LNCaP clone FGC (cell line): ENCODE measurements at regions not wholly inside any gene's neighbourhood (a gene's known extent, or its start where the extent isn't known, plus 50 kb on each side); places are given as distances from the start of the nearest gene placed in this dataset.

Experiments
- DNase-seq: peaks from one replicate; pipeline ENCODE4 v3.0.0-alpha.2; 2011; ENCODE audit warnings: low read depth
- H3K4me3 ChIP-seq: 2 replicates; pipeline ENCODE4 v1.5.1; 2011; ENCODE audit warnings: mild to moderate bottlenecking, low read depth, low read length, control low read depth
- CTCF ChIP-seq: IDR thresholded peaks from 2 replicates; pipeline ENCODE4 v1.5.1; 2012; ENCODE audit warnings: mild to moderate bottlenecking; ENCODE audit not compliant: control insufficient read depth, insufficient read depth; ENCODE audit errors: extremely low read depth

GRCh38 chr6:961407-961960 is 268.5 kb upstream of the EXOC2 start:
- TF ChIP-seq CTCF, result no peak
- DNase-seq, result no peak
- no peak overlapping the region for H3K4me3 ChIP-seq

GRCh38 chr6:960356-960755 is 267.4 kb upstream of the EXOC2 start:
- DNase-seq, result no peak
- TF ChIP-seq CTCF, result no peak
- no peak overlapping the region for H3K4me3 ChIP-seq

GRCh38 chr6:958488-958887 is 265.5 kb upstream of the EXOC2 start:
- TF ChIP-seq CTCF, result no peak
- DNase-seq, result no peak
- no peak overlapping the region for H3K4me3 ChIP-seq

- no peak for DNase-seq
- no peak overlapping the region for H3K4me3 ChIP-seq
- TF ChIP-seq CTCF, result no peak
Observed at GRCh38 chr6:951399-952181, 258.7 kb upstream of the EXOC2 start.

- TF ChIP-seq CTCF, result no peak
- no peak for DNase-seq
- no peak overlapping the region for H3K4me3 ChIP-seq
Observed at GRCh38 chr6:947235-947934, 254.4 kb upstream of the EXOC2 start.

- no peak for DNase-seq
- no peak overlapping the region for H3K4me3 ChIP-seq
- no peak for TF ChIP-seq CTCF
Observed at GRCh38 chr6:946546-946945, 253.6 kb upstream of the EXOC2 start.
